HG02870 (cell line): ENCODE measurements at regions not wholly inside any gene's neighbourhood (a gene's known extent, or its start where the extent isn't known, plus 50 kb on each side); places are given as distances from the start of the nearest gene placed in this dataset.
"Not testable (repeated sequence)": the region's sequence is repeated elsewhere in the genome, so short reads cannot be mapped to it uniquely, and the experiment has no call there.

Experiments
- ATAC-seq: cut with Tn5 transposase; IDR thresholded peaks from one replicate; pipeline ENCODE4 v1.9.1; 2021; ENCODE audit warnings: mild to moderate bottlenecking, moderate library complexity; ENCODE audit not compliant: unreplicated experiment

GRCh38 chr5:108602830-108603229, 144.9 kb upstream of the FER start:
- ATAC-seq: no peak

- ATAC-seq: no peak
Observed at GRCh38 chr5:108590799-108591198, 156.9 kb upstream of the FER start.

DNA sequence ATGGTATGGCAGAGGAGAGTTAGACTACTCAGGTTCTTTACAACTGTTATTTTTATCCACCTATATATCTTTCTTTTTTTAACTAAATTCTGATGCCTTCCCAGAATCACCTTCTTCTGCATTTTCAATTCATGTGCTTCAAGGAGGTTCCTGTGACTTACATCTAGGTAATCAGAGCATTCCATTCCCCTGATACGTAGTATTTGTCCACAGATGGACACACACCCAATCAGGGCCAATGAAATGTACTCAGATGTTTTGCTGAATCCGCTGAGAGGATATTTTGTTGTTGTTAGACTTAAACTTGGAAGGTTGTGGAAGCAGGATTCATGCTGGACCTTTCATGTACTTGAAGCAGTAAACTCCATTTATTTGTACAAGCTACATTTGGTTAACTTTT, 159.4 kb upstream of the FER start:
- ATAC-seq: no peak

GRCh38 chr5:108587821-108588220, 159.9 kb upstream of the FER start:
- no peak for ATAC-seq

DNA sequence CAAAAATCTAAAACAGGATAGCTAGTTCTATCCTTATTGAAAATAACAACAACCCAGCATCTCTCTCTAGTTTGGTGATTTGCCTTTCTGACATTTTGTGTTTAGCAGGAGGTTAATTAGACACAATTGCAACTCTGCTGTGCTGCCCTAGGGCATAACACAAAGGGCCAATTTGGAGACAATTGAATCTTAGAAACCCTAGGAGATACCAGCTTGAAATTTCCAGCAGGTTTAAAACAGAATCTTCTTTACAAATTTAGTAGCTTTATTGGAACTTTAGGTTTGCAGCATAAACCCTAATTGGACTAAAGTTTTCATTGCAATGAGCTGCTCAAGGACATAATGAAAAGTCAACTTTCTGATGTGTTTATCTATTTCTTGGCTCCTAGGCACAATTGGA, 166.7 kb upstream of the FER start:
- no peak for ATAC-seq

DNA sequence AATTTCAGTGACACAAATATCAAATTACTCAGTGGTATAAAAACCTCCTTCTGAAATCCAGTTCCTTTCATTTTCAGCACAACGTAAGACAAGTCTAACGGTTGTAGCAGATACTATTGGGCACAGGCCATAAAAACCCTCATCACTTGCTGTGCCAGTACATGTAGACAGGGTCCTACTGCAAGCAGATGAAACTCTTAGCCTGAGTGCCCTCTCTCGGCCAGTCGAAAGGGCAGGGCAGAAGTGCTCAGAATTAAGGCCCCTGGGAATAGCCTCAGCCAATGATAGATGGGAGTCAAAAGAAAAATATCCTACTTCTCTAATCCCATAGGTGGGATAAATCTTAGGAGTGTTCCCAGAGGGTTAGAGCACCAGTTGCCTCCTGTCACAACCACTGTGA, 168.5 kb upstream of the FER start:
- no peak for ATAC-seq

GRCh38 chr5:108578791-108579190, 168.9 kb upstream of the FER start:
- ATAC-seq: no peak

GRCh38 chr5:108567429-108567828, 180.3 kb upstream of the FER start:
- ATAC-seq: no peak

DNA sequence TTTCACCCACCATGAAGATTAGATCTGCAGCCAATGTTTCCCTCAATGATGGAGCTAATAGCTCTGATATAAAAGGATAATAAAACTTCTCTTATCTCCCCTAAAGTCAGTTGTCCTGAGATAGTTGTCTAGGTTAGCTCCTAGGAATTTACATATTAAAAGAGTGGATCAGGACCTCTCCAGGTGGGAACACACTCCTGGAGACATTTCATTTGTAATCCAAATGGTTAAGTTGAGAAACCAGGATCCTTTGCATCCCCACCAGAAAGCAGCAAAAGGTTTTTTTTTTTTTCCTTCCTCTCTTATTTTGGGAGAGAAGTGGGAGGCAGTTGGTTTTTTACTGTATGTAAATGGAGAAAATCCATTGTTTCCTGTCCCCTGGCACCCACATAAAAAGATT, 182.5 kb upstream of the FBXL17 start:
- no peak for ATAC-seq

DNA sequence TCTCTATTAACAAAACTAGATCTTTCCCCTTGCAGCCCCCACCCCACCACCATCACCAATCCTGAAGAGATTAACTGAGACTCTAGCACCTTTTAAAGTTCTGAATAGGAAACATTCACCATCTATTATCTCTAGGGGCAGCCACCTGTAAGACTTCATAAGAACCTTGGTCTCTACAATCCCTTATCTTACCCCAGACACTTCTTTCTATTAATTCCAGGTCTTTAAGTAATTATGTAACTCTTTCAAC, 180.2 kb upstream of the FBXL17 start:
- no peak for ATAC-seq

DNA sequence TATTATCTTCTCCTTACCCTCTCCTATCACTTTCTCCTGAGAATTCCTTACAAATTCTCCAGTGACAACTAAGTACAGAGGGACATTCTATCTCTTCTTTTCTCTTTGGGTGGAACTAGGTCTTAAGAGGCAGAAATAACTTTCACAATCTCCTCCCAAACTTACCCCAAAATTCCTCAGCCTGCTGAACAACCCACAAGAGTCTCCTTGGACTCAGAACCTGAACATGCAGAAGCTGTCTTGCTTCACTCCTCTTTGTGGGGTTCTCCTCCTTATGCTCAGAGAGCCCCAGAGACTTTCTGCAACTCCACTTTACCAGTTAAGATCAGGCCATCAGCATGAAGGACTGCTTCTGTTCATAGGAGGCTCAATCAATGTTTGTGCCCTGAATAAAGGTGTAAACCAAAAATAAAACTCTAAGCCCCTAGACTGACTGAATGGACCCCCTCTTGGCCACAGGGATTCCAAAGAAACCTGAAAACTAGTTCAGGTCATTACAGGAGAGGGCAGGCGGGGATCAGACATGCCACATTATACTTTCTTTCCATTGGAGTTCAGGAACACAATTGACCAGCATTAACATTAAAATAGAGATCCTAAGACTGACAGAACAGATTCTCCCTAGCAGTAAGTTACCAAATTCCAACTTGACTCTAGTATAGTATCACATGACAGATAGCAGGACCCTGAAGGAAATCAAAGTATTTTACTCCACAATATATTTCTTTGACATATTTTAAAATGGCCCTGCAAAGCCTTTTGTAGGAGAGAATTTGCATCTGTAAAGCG, 179.7 kb upstream of the FBXL17 start:
- ATAC-seq: no peak

GRCh38 chr5:108560581-108560980, 178.7 kb upstream of the FBXL17 start:
- no peak for ATAC-seq

DNA sequence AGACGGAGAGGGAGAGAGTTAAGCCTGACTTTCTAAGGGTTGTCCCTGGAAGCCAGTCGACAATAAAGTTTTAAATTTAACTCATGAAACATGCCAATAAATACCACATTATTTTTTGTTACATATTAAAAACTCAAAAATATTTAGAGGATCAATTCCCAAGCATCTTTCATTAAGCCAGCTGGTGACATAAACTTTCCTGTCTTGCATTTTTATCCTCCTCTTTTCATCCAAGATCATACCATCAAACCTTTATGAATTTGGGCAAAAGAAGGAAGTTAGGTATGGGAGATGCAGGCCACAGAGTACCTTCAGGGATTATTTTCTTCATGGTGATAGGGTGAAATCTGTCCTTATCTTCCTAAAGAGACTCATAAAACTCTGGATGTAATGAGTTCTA, 178.3 kb upstream of the FBXL17 start:
- ATAC-seq: no peak

- ATAC-seq: not testable (repeated sequence)
Observed at GRCh38 chr5:108558840-108559239, 176.9 kb upstream of the FBXL17 start.

DNA sequence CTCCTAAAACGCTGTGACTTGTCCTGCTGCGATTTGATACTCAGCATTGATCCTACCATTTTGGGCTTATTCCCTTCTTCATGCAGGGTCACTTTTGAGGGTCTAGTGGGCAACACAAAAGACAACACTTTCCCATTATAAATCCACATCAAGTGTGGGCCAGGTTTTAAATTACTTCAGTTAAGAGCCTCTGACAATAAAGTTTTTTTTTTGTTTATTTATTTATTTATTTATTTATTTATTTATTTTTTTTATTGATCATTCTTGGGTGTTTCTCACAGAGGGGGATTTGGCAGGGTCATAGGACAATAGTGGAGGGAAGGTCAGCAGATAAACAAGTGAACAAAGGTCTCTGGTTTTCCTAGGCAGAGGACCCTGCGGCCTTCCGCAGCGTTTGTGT, 176.2 kb upstream of the FBXL17 start:
- not testable (repeated sequence) for ATAC-seq

- no peak for ATAC-seq
Observed at GRCh38 chr5:108557686-108558085, 175.8 kb upstream of the FBXL17 start.

DNA sequence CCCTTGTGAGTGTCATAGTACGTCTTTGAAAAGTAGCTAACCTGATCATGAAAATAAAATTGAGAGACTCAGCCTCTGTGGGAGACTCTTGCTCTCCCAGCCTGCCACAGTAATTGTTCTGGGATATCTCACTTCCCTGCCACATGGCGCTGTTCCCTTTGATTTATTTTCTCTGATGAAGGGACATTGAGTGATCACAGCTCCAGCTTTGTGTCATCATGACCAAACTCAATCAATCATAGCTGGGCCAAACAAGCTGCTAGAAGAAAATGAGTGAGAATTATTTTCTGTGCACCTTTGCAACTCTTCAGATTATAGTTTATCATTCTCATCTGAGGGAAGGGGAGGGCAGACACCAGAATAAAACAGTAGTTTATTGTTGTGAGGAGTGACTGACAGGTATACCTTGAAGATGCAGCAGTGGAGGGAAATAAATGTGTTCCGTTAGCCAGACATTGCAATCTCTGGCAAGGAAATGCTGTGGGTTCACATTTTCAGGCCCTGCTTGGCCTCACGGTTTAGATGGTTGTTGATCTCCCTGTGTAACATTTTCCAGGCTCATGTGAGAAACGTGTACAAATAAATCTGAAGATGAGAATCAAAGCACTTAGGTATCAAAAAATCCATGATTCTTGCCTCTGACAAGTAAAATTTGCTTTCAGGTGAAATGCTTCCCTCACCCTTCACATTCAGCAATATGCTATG, 174.7 kb upstream of the FBXL17 start:
- no peak for ATAC-seq

DNA sequence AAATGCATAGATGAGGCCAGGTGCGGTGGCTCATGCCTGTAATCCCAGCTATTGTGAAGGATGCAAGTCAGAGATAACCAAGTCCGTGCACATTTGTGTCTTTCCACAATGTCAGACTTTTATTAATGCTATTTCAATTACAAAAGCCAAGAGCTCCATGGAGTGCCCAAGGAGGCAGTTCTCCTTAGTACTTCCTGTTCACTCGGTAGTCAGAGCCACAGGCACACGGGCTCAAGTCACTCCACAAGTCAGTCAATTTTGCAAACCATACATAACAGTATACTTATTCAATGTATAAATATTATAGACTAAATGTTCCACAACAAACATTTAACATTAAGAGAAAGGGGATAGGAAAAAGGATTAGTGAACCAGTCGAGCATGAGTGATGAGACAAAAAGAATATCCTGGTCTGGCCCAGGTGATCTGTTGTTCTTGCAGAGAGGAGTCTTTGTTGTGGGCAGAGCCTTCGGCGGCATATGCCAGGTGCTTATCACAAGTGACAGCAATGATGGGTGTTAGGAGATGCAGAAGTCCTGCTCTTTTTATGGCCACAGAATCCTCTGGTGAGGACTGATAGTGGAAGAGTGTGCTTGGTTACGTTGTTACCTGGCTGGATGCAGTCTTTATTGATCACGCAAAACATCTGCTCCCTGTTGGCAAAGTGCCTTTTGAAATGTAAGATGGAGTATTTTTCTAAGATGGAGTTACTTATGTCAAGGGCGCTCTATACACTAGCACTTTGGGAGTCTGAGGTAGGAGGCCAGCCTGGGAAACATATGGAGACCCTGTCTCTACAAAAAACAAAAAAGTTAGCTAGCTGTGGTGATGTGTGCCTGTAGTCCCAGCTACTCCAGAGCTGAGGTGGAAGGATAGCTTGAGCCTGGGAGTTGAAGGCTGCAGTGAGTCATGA, 167.0 kb upstream of the FBXL17 start:
- ATAC-seq: no peak

DNA sequence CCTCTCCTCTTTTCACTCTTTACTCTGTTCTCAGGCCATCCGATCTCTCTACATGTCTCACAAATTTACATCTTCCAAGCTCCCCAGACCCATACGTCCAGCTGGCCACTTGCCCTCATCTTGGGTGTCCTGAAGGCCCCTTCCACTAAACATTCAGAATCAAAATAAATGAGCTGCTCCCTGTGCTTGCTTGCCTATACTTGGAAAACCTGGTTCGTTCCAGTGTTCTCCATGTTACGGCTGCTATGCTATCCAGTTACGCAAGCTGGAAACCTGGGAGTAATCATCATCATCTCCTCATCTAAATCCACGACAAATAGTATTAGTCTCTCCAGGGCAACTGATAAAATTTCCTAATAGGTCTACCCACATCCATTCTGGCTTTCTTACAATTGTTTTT, 165.0 kb upstream of the FBXL17 start:
- no peak for ATAC-seq

GRCh38 chr5:108545301-108545700, 163.4 kb upstream of the FBXL17 start:
- ATAC-seq: no peak

- ATAC-seq: peak; percentile 52
Observed at GRCh38 chr5:108543486-108543885, 161.6 kb upstream of the FBXL17 start.

GRCh38 chr5:108541836-108542235, 159.9 kb upstream of the FBXL17 start:
- ATAC-seq: peak; percentile 76
